Stomach (tissue), 8 donors: ENCODE measurements at regions not wholly inside any gene's neighbourhood (a gene's known extent, or its start where the extent isn't known, plus 50 kb on each side); places are given as distances from the start of the nearest gene placed in this dataset.

ENCODE experiments used
- DNase-seq, 2 donors: peaks; one replicate each; pipeline versions ENCODE4 v3.0.0 to v3.0.0-alpha.2; 2013 to 2019
- H3K27ac ChIP-seq, 5 donors: fragments of 200-600 bp in 4 of 5; sonication (generic) in 4 of 5; one replicate each; pipeline ENCODE4 v1.5.1; 2013 to 2019; ENCODE audit warnings: mild to moderate bottlenecking in 1 of 5, moderate library complexity in 1 of 5
- H3K27me3 ChIP-seq, 3 donors: fragments of 200-600 bp; sonication (generic); one replicate each; pipeline ENCODE4 v1.5.1; 2017 to 2019; ENCODE audit warnings: mixed run types in 1 of 3
- H3K36me3 ChIP-seq, 4 donors: fragments of 200-600 bp; sonication (generic); 1 replicate in 3 of 4; 2 replicates in 1 of 4; pipeline ENCODE4 v1.5.1; 2016 to 2019
- H3K4me1 ChIP-seq, 4 donors: fragments of 200-600 bp; sonication (generic); one replicate each; pipeline ENCODE4 v1.5.1; 2016 to 2019
- H3K4me3 ChIP-seq, 4 donors: fragments of 200-600 bp; sonication (generic) in 3 of 4; one replicate each; pipeline ENCODE4 v1.5.1; 2016 to 2019; ENCODE audit warnings: mild to moderate bottlenecking in 1 of 4
- H3K9me3 ChIP-seq, 4 donors: fragments of 200-600 bp; sonication (generic); one replicate each; pipeline ENCODE4 v1.5.1; 2016 to 2019
- CTCF ChIP-seq, 7 experiments: fragments of 450-650 bp in 4 of 7; fragments of 200-600 bp in 3 of 7; sonication (generic) in 3 of 7; IDR thresholded peaks; one replicate each; pipeline ENCODE4 v1.5.1; 2016 to 2019; ENCODE audit warnings: antibody characterized with exemption in 7 of 7, control low read depth in 2 of 7, mild to moderate bottlenecking in 1 of 7
- EP300 ChIP-seq: sonication (generic); formaldehyde crosslinking; IDR thresholded peaks from one replicate; pipeline ENCODE4 v1.6.1; 2017; ENCODE audit warnings: antibody characterized with exemption
- POLR2A ChIP-seq, 4 donors: fragments of 450-650 bp; IDR thresholded peaks; one replicate each; pipeline ENCODE4 v1.6.1; 2016; ENCODE audit warnings: antibody characterized with exemption in 4 of 4, control low read depth in 2 of 4, mild to moderate bottlenecking in 1 of 4, moderate library complexity in 1 of 4
- POLR2AphosphoS5 ChIP-seq, 3 donors: sonication (generic); formaldehyde crosslinking; IDR thresholded peaks; one replicate each; pipeline ENCODE4 v1.6.1; 2016; ENCODE audit warnings: antibody characterized with exemption in 3 of 3
- WGBS, 5 donors: extraction: QIAGEN DNeasy Blood & Tissue Kit in 3 of 5; methylation state at CpG; one replicate each; pipeline versions ENCODE4 v1.1.5 to v1.1.7; 2013 to 2018; 5-methylcytosine and 5-hydroxymethylcytosine counted together
- intact Hi-C: fragments of 100-400 bp; cut with DNase I; formaldehyde crosslinking; loops from one replicate; pipeline ENCODE4 v1.15.1; 2023; ENCODE audit warnings: low total_unique reads
- donor health status: healthy with polysubstance abuse.
- donor health status: Bipolar disorder and iron deficiency.
- donor health status: healthy.

GRCh38 chr4:96708766-96709165 lies 868.9 kb downstream of the PDHA2 start:
- intact Hi-C loops: no loop called here
- H3K27me3 ChIP-seq: no peaks in the 10 kb centered on the region
- TF ChIP-seq POLR2AphosphoS5 (IDR thresholded peaks at IDR 0.05) (no peak), POLR2A (IDR thresholded peaks at IDR 0.05) (no peak), CTCF (IDR thresholded peaks at IDR 0.05) (no peak), EP300 (no peak)
- DNase-seq: no peak
- H3K27ac ChIP-seq: no peak overlapping the region
- H3K4me1 ChIP-seq: no peaks in the 10 kb centered on the region
- no peak overlapping the region for H3K4me3 ChIP-seq
- no peaks in the 10 kb centered on the region for H3K36me3 ChIP-seq
- WGBS, 5 donors: 74 to 85% (median 80%) methylated on average over 1 of the region's 1 CpG
- H3K9me3 ChIP-seq: no peaks in the 10 kb centered on the region

GRCh38 chr4:96713271-96713850 lies 873.5 kb downstream of the PDHA2 start:
- Histone ChIP-seq H3K27me3 (no peaks in the 10 kb centered on the region), H3K9me3 (no peaks in the 10 kb centered on the region), H3K27ac (no peak overlapping the region), H3K4me3 (no peak overlapping the region), H3K36me3 (no peaks in the 10 kb centered on the region), H3K4me1 (no peaks in the 10 kb centered on the region)
- intact Hi-C loops: no loop called here
- DNase-seq: peak in 1 of 2 donors; percentile 23
- WGBS, 5 donors: 49 to 66% (median 59%) methylated on average over 7 of the region's 7 CpGs
- TF ChIP-seq CTCF (IDR thresholded peaks at IDR 0.05) (no peak), POLR2AphosphoS5 (IDR thresholded peaks at IDR 0.05) (no peak), POLR2A (IDR thresholded peaks at IDR 0.05) (no peak)

DNA sequence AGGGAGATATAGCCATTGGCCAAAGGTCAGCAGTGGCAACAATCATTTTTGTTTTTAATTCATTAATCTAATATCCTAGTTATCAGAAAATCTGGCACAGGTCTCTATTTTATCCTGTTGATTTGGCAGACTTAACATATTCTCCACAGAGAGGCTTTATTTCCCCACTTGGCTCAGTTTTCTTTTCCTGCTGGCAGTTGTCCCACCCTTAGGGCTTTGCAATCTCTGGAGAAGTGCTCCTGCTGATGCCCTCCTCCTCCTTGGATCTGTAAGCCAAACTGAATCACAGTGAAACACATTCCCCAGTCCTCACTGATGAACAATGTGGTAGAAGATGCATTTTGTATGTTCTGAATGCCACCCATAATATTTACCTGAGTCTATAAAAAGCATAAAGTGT lies 889.7 kb downstream of the PDHA2 start:
- Histone ChIP-seq H3K36me3 (no peaks in the 10 kb centered on the region), H3K27me3 (no peaks in the 10 kb centered on the region), H3K9me3 (peaks cover 0 to 12% (median 2%) of the 10 kb centered on the region in 4 donors), H3K4me1 (no peaks in the 10 kb centered on the region), H3K4me3 (no peak overlapping the region), H3K27ac (no peak overlapping the region)
- DNase-seq: peak in 1 of 2 donors; percentile 5
- intact Hi-C loops: no loop called here
- TF ChIP-seq EP300: no peak
- no peak for TF ChIP-seq POLR2AphosphoS5 (IDR thresholded peaks at IDR 0.05)
- TF ChIP-seq POLR2A (IDR thresholded peaks at IDR 0.05): no peak
- TF ChIP-seq CTCF (IDR thresholded peaks at IDR 0.05): no peak

DNA sequence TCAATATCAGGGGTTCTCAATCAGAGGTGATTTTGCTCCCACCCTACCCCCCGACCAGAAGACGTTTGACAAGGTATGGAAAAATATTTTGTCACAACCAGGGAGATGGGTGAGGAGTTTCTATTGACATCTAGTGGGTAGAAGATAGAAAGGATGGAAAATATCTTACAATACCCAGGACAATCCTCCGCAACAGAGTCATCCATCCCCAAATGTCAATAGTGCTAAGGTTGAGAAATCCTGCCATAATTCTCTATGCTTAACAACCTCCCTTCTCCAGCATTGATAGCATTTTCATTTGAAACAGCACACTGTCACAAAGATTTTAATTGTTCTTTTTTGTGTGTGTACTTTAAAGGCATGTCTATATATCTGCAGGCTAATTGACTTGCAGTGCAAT lies 890.5 kb downstream of the PDHA2 start:
- Histone ChIP-seq H3K36me3 (no peaks in the 10 kb centered on the region), H3K4me1 (no peaks in the 10 kb centered on the region), H3K27ac (no peak overlapping the region), H3K9me3 (peaks cover 0 to 12% (median 2%) of the 10 kb centered on the region in 4 donors), H3K4me3 (no peak overlapping the region), H3K27me3 (no peaks in the 10 kb centered on the region)
- TF ChIP-seq EP300: no peak
- no peak for TF ChIP-seq POLR2A (IDR thresholded peaks at IDR 0.05)
- no peak for TF ChIP-seq CTCF (IDR thresholded peaks at IDR 0.05)
- no peak for TF ChIP-seq POLR2AphosphoS5 (IDR thresholded peaks at IDR 0.05)
- WGBS, 5 donors: 80 to 93% (median 86%) methylated on average over 3 of the region's 3 CpGs
- intact Hi-C loops: no loop called here
- no peak for DNase-seq
